ENCODE measurements at regions not wholly inside any gene's neighbourhood (a gene's known extent, or its start where the extent isn't known, plus 50 kb on each side); places are given as distances from the start of the nearest gene placed in this dataset.

DNA sequence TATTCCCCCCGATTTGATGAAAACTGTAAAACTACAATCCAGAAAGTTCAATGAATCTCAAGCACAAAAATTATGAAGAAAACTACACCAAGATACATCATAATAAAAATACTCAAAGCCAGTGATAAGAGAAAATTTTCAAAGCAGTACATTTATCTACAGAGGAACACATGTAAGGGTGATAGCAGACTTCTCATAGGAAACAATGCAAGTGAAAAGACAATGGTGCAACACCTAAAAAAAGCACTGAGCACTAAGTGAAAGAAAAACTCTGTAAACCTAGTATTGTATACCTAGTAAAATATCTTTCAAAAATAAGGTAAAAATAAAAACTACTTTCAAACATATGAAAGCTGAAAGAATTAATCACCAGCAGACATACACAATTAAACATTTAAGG lies 76.1 kb upstream of the IRF2BP2 start:
- POLR2A ChIA-PET, result no interaction called here
- H3K27ac ChIP-seq (ENCODE audit: extremely low read depth, low read depth, low read length), result no peak overlapping the region
- no peaks in the 10 kb centered on the region for H3K9me3 ChIP-seq (ENCODE audit: control insufficient read depth, insufficient read depth, low read depth, low read length)
- no peak overlapping the region for H3K4me3 ChIP-seq (ENCODE audit: low read depth, low read length)
- no peaks in the 10 kb centered on the region for H3K36me3 ChIP-seq (ENCODE audit: control insufficient read depth in 2 of 2, insufficient read depth in 1 of 2, low read length in 2 of 2)
- TF ChIP-seq ZNF843 (tag by site-specific recombination; IDR thresholded peaks at IDR 0.05) (no peak), HOXA7 (CRISPR knock-in tag; IDR thresholded peaks at IDR 0.05; ENCODE audit: borderline replicate concordance) (no peak), ZNF585B (tag by site-specific recombination; IDR thresholded peaks at IDR 0.05) (0 out of 2 replicates have a peak, but pooled peaks have one; percentile 12), ZNF792 (tag by site-specific recombination; IDR thresholded peaks at IDR 0.05) (no peak), ZNF529 (tag by site-specific recombination; IDR thresholded peaks at IDR 0.05; ENCODE audit: insufficient replicate concordance) (peak; percentile 5), ZNF311 (tag by site-specific recombination; IDR thresholded peaks at IDR 0.05; ENCODE audit: borderline replicate concordance) (no peak), ZNF610 (tag by site-specific recombination; IDR thresholded peaks at IDR 0.05; ENCODE audit: borderline replicate concordance) (0 out of 2 replicates have a peak, but pooled peaks have one; percentile 45), SETDB1 (IDR thresholded peaks at IDR 0.05; ENCODE audit: insufficient read length, low read length) (peak; percentile 96), BCL11A (tag by site-specific recombination; IDR thresholded peaks at IDR 0.05; ENCODE audit: low read depth) (no peak), ZNF416 (tag by site-specific recombination; IDR thresholded peaks at IDR 0.05) (no peak), ZNF350 (tag by site-specific recombination; IDR thresholded peaks at IDR 0.05) (no peak), REPIN1 (tag by site-specific recombination; IDR thresholded peaks at IDR 0.05; ENCODE audit: low read depth) (no peak), ZNF324 (tag by site-specific recombination; IDR thresholded peaks at IDR 0.05) (no peak), ZNF514 (tag by site-specific recombination; IDR thresholded peaks at IDR 0.05) (no peak), ZNF785 (tag by site-specific recombination; IDR thresholded peaks at IDR 0.05) (no peak), TRIM28 (IDR thresholded peaks at IDR 0.05; ENCODE audit: borderline replicate concordance, low read length) (0 out of 2 replicates have a peak, but pooled peaks have one; percentile 49), ZNF560 (tag by site-specific recombination; IDR thresholded peaks at IDR 0.05; ENCODE audit: borderline replicate concordance) (no peak), ZNF184 (tag by site-specific recombination; IDR thresholded peaks at IDR 0.05) (no peak), ZNF701 (tag by site-specific recombination; IDR thresholded peaks at IDR 0.05) (no peak), ZNF558 (tag by site-specific recombination; IDR thresholded peaks at IDR 0.05) (peak; percentile 40), ZNF248 (tag by site-specific recombination; IDR thresholded peaks at IDR 0.05) (no peak), ZNF221 (tag by site-specific recombination; IDR thresholded peaks at IDR 0.05; ENCODE audit: borderline replicate concordance) (peak; percentile 66; the same call in 1 of the 2 replicates), ZNF530 (tag by site-specific recombination; IDR thresholded peaks at IDR 0.05; ENCODE audit: low read depth) (no peak), ZNF391 (tag by site-specific recombination; IDR thresholded peaks at IDR 0.05; ENCODE audit: borderline replicate concordance, low read depth) (no peak), ZNF626 (tag by site-specific recombination; IDR thresholded peaks at IDR 0.05) (peak; percentile 84), ZNF510 (tag by site-specific recombination; IDR thresholded peaks at IDR 0.05; ENCODE audit: insufficient replicate concordance) (peak; percentile 43)
- TF ChIP-seq, protein P1, sequence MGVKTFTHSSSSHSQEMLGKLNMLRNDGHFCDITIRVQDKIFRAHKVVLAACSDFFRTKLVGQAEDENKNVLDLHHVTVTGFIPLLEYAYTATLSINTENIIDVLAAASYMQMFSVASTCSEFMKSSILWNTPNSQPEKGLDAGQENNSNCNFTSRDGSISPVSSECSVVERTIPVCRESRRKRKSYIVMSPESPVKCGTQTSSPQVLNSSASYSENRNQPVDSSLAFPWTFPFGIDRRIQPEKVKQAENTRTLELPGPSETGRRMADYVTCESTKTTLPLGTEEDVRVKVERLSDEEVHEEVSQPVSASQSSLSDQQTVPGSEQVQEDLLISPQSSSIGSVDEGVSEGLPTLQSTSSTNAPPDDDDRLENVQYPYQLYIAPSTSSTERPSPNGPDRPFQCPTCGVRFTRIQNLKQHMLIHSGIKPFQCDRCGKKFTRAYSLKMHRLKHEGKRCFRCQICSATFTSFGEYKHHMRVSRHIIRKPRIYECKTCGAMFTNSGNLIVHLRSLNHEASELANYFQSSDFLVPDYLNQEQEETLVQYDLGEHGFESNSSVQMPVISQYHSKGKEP (tag by site-specific recombination; IDR thresholded peaks at IDR 0.05), result no peak
- TF ChIP-seq, protein P2, sequence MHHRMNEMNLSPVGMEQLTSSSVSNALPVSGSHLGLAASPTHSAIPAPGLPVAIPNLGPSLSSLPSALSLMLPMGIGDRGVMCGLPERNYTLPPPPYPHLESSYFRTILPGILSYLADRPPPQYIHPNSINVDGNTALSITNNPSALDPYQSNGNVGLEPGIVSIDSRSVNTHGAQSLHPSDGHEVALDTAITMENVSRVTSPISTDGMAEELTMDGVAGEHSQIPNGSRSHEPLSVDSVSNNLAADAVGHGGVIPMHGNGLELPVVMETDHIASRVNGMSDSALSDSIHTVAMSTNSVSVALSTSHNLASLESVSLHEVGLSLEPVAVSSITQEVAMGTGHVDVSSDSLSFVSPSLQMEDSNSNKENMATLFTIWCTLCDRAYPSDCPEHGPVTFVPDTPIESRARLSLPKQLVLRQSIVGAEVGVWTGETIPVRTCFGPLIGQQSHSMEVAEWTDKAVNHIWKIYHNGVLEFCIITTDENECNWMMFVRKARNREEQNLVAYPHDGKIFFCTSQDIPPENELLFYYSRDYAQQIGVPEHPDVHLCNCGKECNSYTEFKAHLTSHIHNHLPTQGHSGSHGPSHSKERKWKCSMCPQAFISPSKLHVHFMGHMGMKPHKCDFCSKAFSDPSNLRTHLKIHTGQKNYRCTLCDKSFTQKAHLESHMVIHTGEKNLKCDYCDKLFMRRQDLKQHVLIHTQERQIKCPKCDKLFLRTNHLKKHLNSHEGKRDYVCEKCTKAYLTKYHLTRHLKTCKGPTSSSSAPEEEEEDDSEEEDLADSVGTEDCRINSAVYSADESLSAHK (tag by site-specific recombination; IDR thresholded peaks at IDR 0.05), result no peak
- H3K4me1 ChIP-seq (ENCODE audit: control insufficient read depth, insufficient read depth, low read length), result no peaks in the 10 kb centered on the region
- CTCF ChIA-PET, result interaction anchor here (0.7 kb wide), 1 partner anchor 381 kb away, joined by 3 read pairs; no protein-coding TSS in a partner anchor

All from HEK293 (cell line).